ENCODE measurements at regions not wholly inside any gene's neighbourhood (a gene's known extent, or its start where the extent isn't known, plus 50 kb on each side); places are given as distances from the start of the nearest gene placed in this dataset.

DNA sequence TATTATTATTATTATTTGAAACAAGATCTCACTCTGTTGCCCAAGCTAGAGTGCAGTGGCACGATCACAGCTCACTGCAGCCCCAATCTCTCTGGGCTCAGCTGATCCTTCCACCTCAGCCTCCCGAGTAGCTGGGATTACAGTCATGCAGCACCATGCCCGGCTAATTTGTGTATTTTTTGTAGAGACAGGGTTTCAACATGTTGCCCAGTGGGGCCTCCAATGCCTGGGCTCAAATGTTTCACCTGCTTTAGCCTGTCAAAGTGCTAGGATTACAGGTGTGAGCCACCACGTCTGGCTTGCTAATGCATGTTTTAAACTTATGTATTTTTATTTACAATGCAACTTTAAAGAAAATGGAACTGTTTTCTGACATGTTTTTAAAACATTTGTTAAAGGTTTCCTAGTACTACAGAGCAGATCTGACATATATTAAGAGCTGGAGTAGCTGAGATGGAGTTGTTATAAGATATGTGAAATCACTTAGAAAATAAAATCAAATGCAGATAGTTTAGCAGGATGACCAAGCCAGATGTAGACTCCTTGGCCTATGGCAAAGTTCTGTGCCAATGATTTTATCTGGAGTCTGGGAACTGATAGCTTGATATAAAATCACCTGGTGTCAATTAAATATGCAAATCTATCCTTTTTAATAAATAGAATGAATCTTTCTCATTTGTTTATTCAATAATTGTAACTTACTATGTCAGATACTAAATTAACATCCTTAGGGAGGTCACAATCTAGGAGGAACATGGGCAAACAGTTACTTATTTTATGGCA is 310.1 kb upstream of the NAALADL2 start:
- no peaks in the 10 kb centered on the region for H3K4me1 Mint-ChIP-seq
- no peaks in the 10 kb centered on the region for H3K27me3 Mint-ChIP-seq (ENCODE audit: low read depth in 3 of 3)
- H3K4me1 ChIP-seq (ENCODE audit: control insufficient read depth in 1 of 2, insufficient read depth in 2 of 2, low read length in 2 of 2): no peaks in the 10 kb centered on the region
- DNase-seq: no peak
- WGBS (ENCODE audit: insufficient coverage): 83% methylated on average over 1 of the region's 4 CpGs
- no peaks in the 10 kb centered on the region for H3K36me3 ChIP-seq (replicated peaks in 1 of 2; ENCODE audit: control insufficient read depth in 1 of 2, insufficient read depth in 2 of 2, low read length in 2 of 2)
- no peak overlapping the region for H3K4me3 ChIP-seq (replicated peaks in 1 of 3; ENCODE audit: low read depth in 2 of 3, low read length in 3 of 3)
- no peak overlapping the region for H3K27ac Mint-ChIP-seq
- no peak overlapping the region for H2AFZ ChIP-seq (ENCODE audit: insufficient read depth, low read depth, low read length, poor library complexity, severe bottlenecking)
- H3K36me3 Mint-ChIP-seq: no peaks in the 10 kb centered on the region
- H3K27ac ChIP-seq (ENCODE audit: low read depth in 1 of 2, low read length in 2 of 2): no peak overlapping the region
- no peak overlapping the region for H3K4me2 ChIP-seq (replicated peaks; ENCODE audit: extremely low read depth, low read length, poor library complexity, severe bottlenecking)
- H3K9me3 ChIP-seq (replicated peaks in 1 of 2; ENCODE audit: control insufficient read depth in 1 of 2, insufficient read depth in 1 of 2, low read length in 2 of 2): no peaks in the 10 kb centered on the region
- H3K27me3 ChIP-seq (ENCODE audit: control insufficient read depth in 2 of 2, insufficient read depth in 2 of 2, low read length in 2 of 2): no peaks in the 10 kb centered on the region
- H3K9ac ChIP-seq (ENCODE audit: insufficient read depth, low read length, poor library complexity, severe bottlenecking): no peak overlapping the region
- intact Hi-C loops (cut with micrococcal nuclease): no loop called here
- H3K9me3 Mint-ChIP-seq: peaks cover 0 to 2% (median 0%) of the 10 kb centered on the region in 7 donors
- no peaks in the 10 kb centered on the region for H4K20me1 ChIP-seq (ENCODE audit: insufficient read depth, low read length)
- H3K4me3 Mint-ChIP-seq: no peak overlapping the region
- TF ChIP-seq, protein P1, sequence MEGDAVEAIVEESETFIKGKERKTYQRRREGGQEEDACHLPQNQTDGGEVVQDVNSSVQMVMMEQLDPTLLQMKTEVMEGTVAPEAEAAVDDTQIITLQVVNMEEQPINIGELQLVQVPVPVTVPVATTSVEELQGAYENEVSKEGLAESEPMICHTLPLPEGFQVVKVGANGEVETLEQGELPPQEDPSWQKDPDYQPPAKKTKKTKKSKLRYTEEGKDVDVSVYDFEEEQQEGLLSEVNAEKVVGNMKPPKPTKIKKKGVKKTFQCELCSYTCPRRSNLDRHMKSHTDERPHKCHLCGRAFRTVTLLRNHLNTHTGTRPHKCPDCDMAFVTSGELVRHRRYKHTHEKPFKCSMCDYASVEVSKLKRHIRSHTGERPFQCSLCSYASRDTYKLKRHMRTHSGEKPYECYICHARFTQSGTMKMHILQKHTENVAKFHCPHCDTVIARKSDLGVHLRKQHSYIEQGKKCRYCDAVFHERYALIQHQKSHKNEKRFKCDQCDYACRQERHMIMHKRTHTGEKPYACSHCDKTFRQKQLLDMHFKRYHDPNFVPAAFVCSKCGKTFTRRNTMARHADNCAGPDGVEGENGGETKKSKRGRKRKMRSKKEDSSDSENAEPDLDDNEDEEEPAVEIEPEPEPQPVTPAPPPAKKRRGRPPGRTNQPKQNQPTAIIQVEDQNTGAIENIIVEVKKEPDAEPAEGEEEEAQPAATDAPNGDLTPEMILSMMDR (IDR thresholded peaks at IDR 0.05): no peak
- no peaks in the 10 kb centered on the region for H3K79me2 ChIP-seq (ENCODE audit: insufficient read depth, low read length)

DNA sequence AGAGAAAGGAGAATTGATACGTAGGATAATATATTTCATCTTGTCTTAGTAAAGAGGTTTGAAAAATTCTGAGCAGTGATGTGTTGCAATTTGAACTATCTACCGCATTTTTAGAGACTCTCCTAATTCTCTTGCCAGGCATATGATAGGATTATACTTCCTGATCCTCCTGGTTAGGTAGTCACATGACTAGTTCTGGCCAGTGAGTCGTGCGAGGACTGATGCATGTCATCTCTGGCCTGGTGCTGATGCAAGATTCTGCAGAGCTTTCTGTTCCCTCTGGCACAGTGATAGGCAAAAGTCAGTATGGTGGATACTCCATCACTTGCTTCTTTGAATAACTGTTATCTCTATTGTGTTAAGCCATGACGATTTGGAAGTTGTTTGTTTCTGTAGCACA is 277.6 kb upstream of the NAALADL2 start:
- intact Hi-C loops (cut with micrococcal nuclease): no loop called here
- no peaks in the 10 kb centered on the region for H3K36me3 Mint-ChIP-seq
- H3K9me3 Mint-ChIP-seq: peaks cover 0 to 3% (median 0%) of the 10 kb centered on the region in 7 donors

More for the DNA sequence above, 277.6 kb upstream of the NAALADL2 start:
- no peaks in the 10 kb centered on the region for H3K79me2 ChIP-seq (ENCODE audit: insufficient read depth, low read length)
- H3K4me2 ChIP-seq (replicated peaks; ENCODE audit: extremely low read depth, low read length, poor library complexity, severe bottlenecking): no peak overlapping the region
- Mint-ChIP-seq H3K4me3 (no peak overlapping the region), H3K27me3 (ENCODE audit: low read depth in 3 of 3) (no peaks in the 10 kb centered on the region), H3K4me1 (no peaks in the 10 kb centered on the region), H3K27ac (no peak overlapping the region)
- H3K9ac ChIP-seq (ENCODE audit: insufficient read depth, low read length, poor library complexity, severe bottlenecking): no peak overlapping the region
- H3K4me1 ChIP-seq (ENCODE audit: control insufficient read depth in 1 of 2, insufficient read depth in 2 of 2, low read length in 2 of 2): no peaks in the 10 kb centered on the region
- H3K27me3 ChIP-seq (ENCODE audit: control insufficient read depth in 2 of 2, insufficient read depth in 2 of 2, low read length in 2 of 2): no peaks in the 10 kb centered on the region
- WGBS (ENCODE audit: insufficient coverage): 94% methylated on average over 2 of the region's 5 CpGs
- no peaks in the 10 kb centered on the region for H3K36me3 ChIP-seq (replicated peaks in 1 of 2; ENCODE audit: control insufficient read depth in 1 of 2, insufficient read depth in 2 of 2, low read length in 2 of 2)
- no peak for DNase-seq
- no peak overlapping the region for H2AFZ ChIP-seq (ENCODE audit: insufficient read depth, low read depth, low read length, poor library complexity, severe bottlenecking)
- H3K9me3 ChIP-seq (replicated peaks in 1 of 2; ENCODE audit: control insufficient read depth in 1 of 2, insufficient read depth in 1 of 2, low read length in 2 of 2): peaks cover 0 to 2% of the 10 kb centered on the region in 2 donors
- H4K20me1 ChIP-seq (ENCODE audit: insufficient read depth, low read length): no peaks in the 10 kb centered on the region
- TF ChIP-seq, protein P1 (IDR thresholded peaks at IDR 0.05): no peak
- H3K4me3 ChIP-seq (replicated peaks in 1 of 3; ENCODE audit: low read depth in 2 of 3, low read length in 3 of 3): no peak overlapping the region
- H3K27ac ChIP-seq (ENCODE audit: low read depth in 1 of 2, low read length in 2 of 2): no peak overlapping the region
